Skeletal muscle tissue (tissue), 3 donors: ENCODE measurements at regions not wholly inside any gene's neighbourhood (a gene's known extent, or its start where the extent isn't known, plus 50 kb on each side); places are given as distances from the start of the nearest gene placed in this dataset.
"Not testable (repeated sequence)": the region's sequence is repeated elsewhere in the genome, so short reads cannot be mapped to it uniquely, and the experiment has no call there.

ENCODE experiments used
- H3K27ac ChIP-seq: one replicate; pipeline ENCODE4 v1.7.0; 2013; ENCODE audit warnings: mild to moderate bottlenecking, low read depth, low read length, inconsistent platforms
- H3K27me3 ChIP-seq, 3 donors: one replicate each; pipeline ENCODE4 v1.7.0; 2013; ENCODE audit warnings: low read length in 3 of 3; ENCODE audit not compliant: control insufficient read depth in 3 of 3, insufficient read depth in 3 of 3
- H3K36me3 ChIP-seq, 3 donors: one replicate each; pipeline ENCODE4 v1.7.0; 2013; ENCODE audit warnings: low read length in 3 of 3; ENCODE audit not compliant: control insufficient read depth in 3 of 3, insufficient read depth in 3 of 3
- H3K4me1 ChIP-seq, 3 donors: one replicate each; pipeline ENCODE4 v1.7.0; 2013; ENCODE audit warnings: low read length in 3 of 3, mild to moderate bottlenecking in 3 of 3; ENCODE audit not compliant: control insufficient read depth in 3 of 3, insufficient read depth in 3 of 3
- H3K4me3 ChIP-seq, 3 donors: one replicate each; pipeline ENCODE4 v1.7.0; 2013; ENCODE audit warnings: low read length in 3 of 3
- H3K9ac ChIP-seq, 3 donors: one replicate each; pipeline ENCODE4 v1.7.0; 2013; ENCODE audit warnings: low read length in 3 of 3, mild to moderate bottlenecking in 3 of 3, moderate library complexity in 2 of 3, low read depth in 1 of 3
- H3K9me3 ChIP-seq, 3 donors: one replicate each; pipeline ENCODE4 v1.7.0; 2013; ENCODE audit warnings: low read length in 3 of 3; ENCODE audit not compliant: control insufficient read depth in 3 of 3
- donor health status: Osteomylitis.

GRCh38 chr3:6035626-6036025, 825.3 kb upstream of the GRM7 start:
- no peak overlapping the region for H3K27ac ChIP-seq
- no peaks in the 10 kb centered on the region for H3K36me3 ChIP-seq
- H3K9me3 ChIP-seq, result no peaks in the 10 kb centered on the region
- H3K27me3 ChIP-seq, result no peaks in the 10 kb centered on the region
- no peak overlapping the region for H3K9ac ChIP-seq
- no peak overlapping the region for H3K4me3 ChIP-seq
- no peaks in the 10 kb centered on the region for H3K4me1 ChIP-seq

GRCh38 chr3:6039971-6040370, 820.9 kb upstream of the GRM7 start:
- no peak overlapping the region for H3K9ac ChIP-seq
- H3K27me3 ChIP-seq, result no peaks in the 10 kb centered on the region
- no peaks in the 10 kb centered on the region for H3K4me1 ChIP-seq
- no peaks in the 10 kb centered on the region for H3K36me3 ChIP-seq
- no peak overlapping the region for H3K4me3 ChIP-seq
- H3K27ac ChIP-seq, result no peak overlapping the region
- H3K9me3 ChIP-seq, result no peaks in the 10 kb centered on the region

- H3K9me3 ChIP-seq, result no peaks in the 10 kb centered on the region
- H3K4me3 ChIP-seq, result no peak overlapping the region
- no peak overlapping the region for H3K9ac ChIP-seq
- no peaks in the 10 kb centered on the region for H3K27me3 ChIP-seq
- H3K36me3 ChIP-seq, result no peaks in the 10 kb centered on the region
- H3K27ac ChIP-seq, result no peak overlapping the region
- no peaks in the 10 kb centered on the region for H3K4me1 ChIP-seq
Observed at GRCh38 chr3:6041894-6042293, 819.0 kb upstream of the GRM7 start.

GRCh38 chr3:6047016-6047415, 813.9 kb upstream of the GRM7 start:
- H3K4me1 ChIP-seq, result no peaks in the 10 kb centered on the region
- no peaks in the 10 kb centered on the region for H3K27me3 ChIP-seq
- no peak overlapping the region for H3K4me3 ChIP-seq
- H3K27ac ChIP-seq, result no peak overlapping the region
- H3K9ac ChIP-seq, result no peak overlapping the region
- peaks cover 0 to 6% (median 4%) of the 10 kb centered on the region in 3 donors for H3K9me3 ChIP-seq
- H3K36me3 ChIP-seq, result no peaks in the 10 kb centered on the region

- H3K4me3 ChIP-seq, result no peak overlapping the region
- H3K9me3 ChIP-seq, result no peaks in the 10 kb centered on the region
- no peak overlapping the region for H3K9ac ChIP-seq
- no peaks in the 10 kb centered on the region for H3K36me3 ChIP-seq
- H3K4me1 ChIP-seq, result no peaks in the 10 kb centered on the region
- H3K27me3 ChIP-seq, result no peaks in the 10 kb centered on the region
- no peak overlapping the region for H3K27ac ChIP-seq
Observed at GRCh38 chr3:6060251-6060650, 800.7 kb upstream of the GRM7 start.

- H3K4me3 ChIP-seq, result no peak overlapping the region
- H3K9ac ChIP-seq, result no peak overlapping the region
- H3K4me1 ChIP-seq, result no peaks in the 10 kb centered on the region
- H3K27ac ChIP-seq, result no peak overlapping the region
- no peaks in the 10 kb centered on the region for H3K36me3 ChIP-seq
- no peaks in the 10 kb centered on the region for H3K9me3 ChIP-seq
- H3K27me3 ChIP-seq, result no peaks in the 10 kb centered on the region
Observed at GRCh38 chr3:6062261-6063187, 798.4 kb upstream of the GRM7 start.

GRCh38 chr3:6066397-6066796, 794.5 kb upstream of the GRM7 start:
- H3K9ac ChIP-seq, result no peak overlapping the region
- no peaks in the 10 kb centered on the region for H3K4me1 ChIP-seq
- H3K27me3 ChIP-seq, result no peaks in the 10 kb centered on the region
- no peak overlapping the region for H3K4me3 ChIP-seq
- H3K36me3 ChIP-seq, result no peaks in the 10 kb centered on the region
- H3K27ac ChIP-seq, result no peak overlapping the region
- H3K9me3 ChIP-seq, result no peaks in the 10 kb centered on the region

- not testable (repeated sequence) for H3K9ac ChIP-seq, H3K4me3 ChIP-seq, H3K4me1 ChIP-seq, H3K27ac ChIP-seq, H3K9me3 ChIP-seq, H3K36me3 ChIP-seq, H3K27me3 ChIP-seq
Observed at GRCh38 chr3:6066868-6067578, 793.9 kb upstream of the GRM7 start.

- Histone ChIP-seq H3K4me1 (no peaks in the 10 kb centered on the region), H3K27me3 (no peaks in the 10 kb centered on the region), H3K4me3 (no peak overlapping the region), H3K36me3 (no peaks in the 10 kb centered on the region), H3K9me3 (peaks cover 0 to 4% (median 0%) of the 10 kb centered on the region in 3 donors), H3K9ac (no peak overlapping the region), H3K27ac (no peak overlapping the region)
Observed at GRCh38 chr3:6074952-6075351, 786.0 kb upstream of the GRM7 start.

GRCh38 chr3:6078436-6078835, 782.5 kb upstream of the GRM7 start:
- Histone ChIP-seq H3K9me3 (peaks cover 0 to 4% (median 0%) of the 10 kb centered on the region in 3 donors), H3K9ac (no peak overlapping the region), H3K4me1 (no peaks in the 10 kb centered on the region), H3K27ac (no peak overlapping the region), H3K27me3 (no peaks in the 10 kb centered on the region), H3K36me3 (no peaks in the 10 kb centered on the region), H3K4me3 (no peak overlapping the region)
